ENCODE measurements at regions not wholly inside any gene's neighbourhood (a gene's known extent, or its start where the extent isn't known, plus 50 kb on each side); places are given as distances from the start of the nearest gene placed in this dataset.

GRCh38 chr5:29122306-29122705, 2071.2 kb upstream of the CDH6 start:
- DNase-seq = no peak

- no peak for DNase-seq
These were observed 2076.0 kb upstream of the CDH9 start for GRCh38 chr5:29114331-29114768.

DNA sequence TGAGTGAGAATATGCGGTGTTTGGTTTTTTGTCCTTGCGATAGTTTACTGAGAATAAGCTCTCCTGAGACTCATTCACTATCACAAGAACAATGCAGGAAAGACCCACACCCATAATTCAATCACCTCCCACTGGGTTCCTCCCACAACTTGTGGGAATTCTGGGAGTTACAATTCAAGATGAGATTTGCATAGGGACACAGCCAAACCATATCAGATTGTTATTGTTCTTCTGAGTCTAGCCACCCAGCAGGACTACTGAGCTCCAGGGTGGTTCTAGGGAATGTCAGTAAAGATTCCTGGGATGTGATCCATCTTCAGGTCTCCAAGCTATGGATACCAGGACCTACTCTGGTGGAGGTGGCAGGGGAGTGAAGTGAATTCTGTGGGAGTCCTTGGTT, 2075.1 kb upstream of the CDH9 start:
- DNase-seq = no peak

DNA sequence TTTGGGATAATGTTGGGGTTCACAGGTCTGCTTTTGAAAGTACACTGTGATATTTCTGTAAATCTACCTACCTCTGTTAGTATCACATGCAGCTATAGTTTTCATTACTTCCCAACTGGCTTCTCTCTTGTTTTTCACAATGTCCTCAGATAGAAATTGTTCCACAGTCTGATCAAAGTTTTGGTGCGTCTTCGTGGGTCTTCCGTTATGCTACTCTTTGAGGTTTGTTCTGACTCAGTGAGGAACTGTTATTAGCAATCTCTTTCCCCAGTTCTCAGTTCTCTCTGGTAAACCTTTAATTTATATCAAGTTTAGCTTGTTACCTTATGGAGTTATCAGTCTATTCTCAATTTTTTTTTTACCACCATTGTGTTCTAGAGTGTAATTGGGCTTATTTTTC, 2061.2 kb upstream of the CDH9 start:
- no peak for DNase-seq

DNA sequence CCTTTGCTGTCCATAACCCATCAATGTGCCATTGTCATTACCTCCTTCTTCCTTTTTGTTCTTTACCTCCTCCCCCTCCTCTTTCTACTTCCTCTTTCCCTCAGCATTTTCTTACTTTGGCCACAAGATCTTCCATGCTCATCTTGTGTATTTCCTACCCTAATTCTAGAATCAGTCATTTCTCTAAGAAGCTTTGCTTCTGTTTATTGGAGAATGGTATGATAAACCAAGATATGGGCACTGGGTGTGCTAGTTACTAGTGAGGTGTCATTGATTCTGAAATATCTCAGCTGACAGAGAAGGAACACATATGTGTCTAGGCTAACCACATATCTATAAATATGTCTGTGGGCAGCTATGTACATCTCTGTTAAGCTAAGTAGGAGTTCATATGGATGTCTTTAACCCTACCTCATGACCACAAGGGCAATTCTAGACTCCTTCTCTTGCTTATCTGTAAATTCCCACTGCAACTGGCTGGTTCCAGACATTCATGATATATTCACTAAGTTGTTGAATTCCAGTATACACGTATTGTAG, 2051.3 kb upstream of the CDH9 start:
- no peak for DNase-seq

DNA sequence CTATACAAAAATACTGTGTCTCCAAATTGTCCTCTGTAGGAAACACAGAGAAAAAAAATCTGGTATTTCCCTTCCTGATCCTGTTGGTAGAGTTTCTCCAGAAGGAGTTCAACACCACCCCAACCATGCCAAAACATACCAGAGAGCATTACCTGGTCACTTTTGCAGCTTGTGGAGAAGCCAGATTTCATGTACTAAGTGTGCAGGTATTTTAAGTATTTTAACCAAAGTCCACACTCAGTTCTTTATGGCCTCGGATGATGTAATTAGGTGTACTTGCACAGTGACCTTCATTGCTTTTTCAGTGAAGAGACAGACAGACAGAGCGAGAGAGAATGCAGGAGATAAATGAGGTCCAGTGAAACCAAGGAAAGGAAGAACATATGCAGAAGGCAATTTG, 2046.8 kb upstream of the CDH9 start:
- no peak for DNase-seq

- DNase-seq = no peak
These were observed 2041.4 kb upstream of the CDH9 start for GRCh38 chr5:29079771-29080170.

DNA sequence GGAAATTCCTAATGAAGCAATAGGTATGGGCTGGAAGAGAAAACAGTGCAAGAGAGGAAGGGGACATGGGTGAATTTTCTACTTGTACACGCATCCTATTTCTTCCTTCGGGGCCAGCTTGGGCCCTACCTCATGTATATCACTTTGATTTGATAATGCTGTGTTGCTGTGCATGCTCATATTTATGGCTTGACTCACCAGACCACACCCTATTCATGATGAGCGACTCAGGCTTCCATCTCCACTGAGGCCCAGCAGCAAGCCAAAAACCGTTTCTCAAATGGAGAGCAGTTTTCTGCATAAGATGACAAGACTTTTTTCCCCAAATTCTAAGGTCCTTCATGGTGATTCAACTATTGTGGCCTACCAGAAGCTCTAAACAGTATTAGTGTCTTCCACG, 2039.1 kb upstream of the CDH9 start:
- no peak for DNase-seq

- DNase-seq = no peak
These were observed 2030.7 kb upstream of the CDH9 start for GRCh38 chr5:29069104-29069402.

- DNase-seq = no peak
These were observed 2023.0 kb upstream of the CDH9 start for GRCh38 chr5:29061381-29061780.

DNA sequence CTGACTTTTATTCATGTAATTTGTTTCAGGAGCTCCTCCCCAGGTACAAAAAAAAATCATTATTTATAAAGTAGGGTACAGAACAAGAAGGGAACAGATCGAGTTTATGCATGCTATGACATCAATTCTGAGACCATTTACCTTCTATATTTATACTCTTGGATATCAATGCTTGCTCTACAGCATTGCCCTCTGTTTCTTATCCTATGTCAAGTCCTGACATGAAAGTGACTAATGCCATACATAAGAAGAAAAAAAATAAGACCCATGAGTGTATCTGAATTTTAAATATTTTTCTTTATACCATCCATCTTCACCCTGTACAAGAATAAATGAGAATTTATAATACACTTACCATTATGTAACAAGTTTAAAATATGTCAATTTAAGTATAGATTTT, 2016.3 kb upstream of the CDH9 start:
- DNase-seq = no peak

DNA sequence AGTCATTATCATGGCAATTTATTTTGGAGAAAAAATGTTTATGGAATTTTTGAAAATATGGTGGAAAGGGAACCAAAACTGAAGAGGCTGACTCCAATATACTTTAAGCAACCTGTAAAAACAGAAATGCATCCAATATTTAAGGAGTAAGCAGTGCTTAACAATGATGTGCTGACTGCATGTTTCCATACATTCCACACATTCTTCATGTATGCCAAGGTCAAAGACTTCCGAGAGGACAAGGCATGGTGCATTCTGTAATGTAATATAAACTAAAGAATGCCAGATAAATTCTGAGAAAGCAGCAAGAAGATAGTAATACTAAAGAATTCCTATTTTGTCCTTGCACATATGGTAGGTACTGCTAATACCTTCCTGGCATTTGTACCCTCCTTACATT, 2015.9 kb upstream of the CDH9 start:
- DNase-seq = no peak

GRCh38 chr5:29051509-29051908, 2013.1 kb upstream of the CDH9 start:
- no peak for DNase-seq

GRCh38 chr5:29042152-29042551, 2003.8 kb upstream of the CDH9 start:
- DNase-seq = no peak

GRCh38 chr5:29040404-29040803, 2002.0 kb upstream of the CDH9 start:
- no peak for DNase-seq

DNA sequence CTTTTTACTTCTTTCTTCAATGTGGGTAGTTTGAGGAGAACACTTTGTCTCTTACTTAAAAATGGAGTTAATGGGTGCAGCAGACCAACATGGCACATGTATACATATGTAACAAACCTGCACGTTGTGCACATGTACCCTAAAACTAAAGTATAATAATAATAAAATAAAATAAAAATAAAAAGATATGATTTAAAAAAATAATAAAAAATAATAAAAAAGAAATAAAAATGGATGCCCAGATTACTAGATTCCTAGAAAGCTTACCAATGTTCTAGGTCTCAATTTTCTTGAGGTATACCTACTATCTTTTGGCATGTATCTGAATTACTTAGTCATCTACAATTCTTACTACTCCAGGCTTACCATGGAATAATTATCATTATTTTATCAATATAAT, 2001.6 kb upstream of the CDH9 start:
- DNase-seq = no peak

- DNase-seq = no peak
These were observed 1999.3 kb upstream of the CDH9 start for GRCh38 chr5:29037716-29038115.

DNA sequence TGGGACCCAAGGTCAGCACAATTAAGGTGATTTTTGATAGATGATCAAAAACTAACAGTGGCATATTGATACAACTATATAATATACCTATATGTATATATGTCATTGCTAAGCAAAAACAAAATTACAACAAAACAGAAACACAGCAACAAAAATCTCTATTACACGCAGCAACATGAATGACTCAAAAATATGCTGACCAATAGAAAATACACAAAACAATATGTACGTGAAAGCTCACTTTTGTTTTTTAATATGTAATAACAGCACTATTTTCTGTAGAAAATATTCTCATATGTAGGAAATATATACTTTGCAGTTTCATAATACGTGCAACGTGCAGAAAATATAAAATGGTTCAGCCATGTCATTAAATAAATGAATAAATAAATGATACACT, 1985.7 kb upstream of the CDH9 start:
- DNase-seq = no peak

GRCh38 chr5:29023541-29023940, 1985.2 kb upstream of the CDH9 start:
- DNase-seq = no peak

GRCh38 chr5:29017501-29017900, 1979.1 kb upstream of the CDH9 start:
- DNase-seq = no peak

DNA sequence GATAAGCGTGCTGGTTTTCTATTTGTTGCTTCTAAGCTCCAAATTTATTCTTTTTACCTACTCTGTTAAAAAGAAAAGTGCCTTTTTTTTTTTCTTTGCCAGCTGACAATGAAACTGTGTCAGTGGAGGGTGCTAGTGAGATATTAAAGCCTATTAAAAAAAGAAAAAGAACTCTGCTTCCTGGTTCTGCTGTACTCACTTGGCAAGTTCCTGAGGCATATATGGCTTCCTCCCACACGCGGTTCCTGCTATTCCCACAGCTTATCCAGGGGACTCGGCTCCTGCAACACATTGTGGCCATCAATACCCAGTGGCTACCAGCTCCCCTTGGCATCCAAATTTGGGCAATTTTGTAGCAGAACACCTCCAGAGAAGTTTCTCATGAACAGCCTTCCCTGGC, 1977.7 kb upstream of the CDH9 start:
- DNase-seq = no peak

DNA sequence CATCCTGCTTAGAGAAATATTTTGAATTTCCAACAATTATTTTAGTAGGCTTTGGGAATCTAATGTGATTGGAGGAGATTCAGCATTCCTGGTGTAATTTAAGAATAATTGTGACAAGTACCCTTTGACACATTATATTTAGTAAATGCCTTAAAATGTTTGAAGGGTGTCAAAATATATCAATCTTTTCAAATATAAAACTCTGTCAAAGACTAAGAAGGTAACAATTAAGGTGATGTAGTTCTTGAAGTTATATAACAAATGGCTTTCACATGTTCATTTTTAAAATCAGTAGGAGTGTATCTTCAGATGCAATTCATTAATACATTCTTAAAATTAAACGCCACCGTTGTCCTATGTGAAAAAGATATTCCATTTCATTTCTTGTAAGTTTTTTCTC, 1977.1 kb upstream of the CDH9 start:
- no peak for DNase-seq

DNA sequence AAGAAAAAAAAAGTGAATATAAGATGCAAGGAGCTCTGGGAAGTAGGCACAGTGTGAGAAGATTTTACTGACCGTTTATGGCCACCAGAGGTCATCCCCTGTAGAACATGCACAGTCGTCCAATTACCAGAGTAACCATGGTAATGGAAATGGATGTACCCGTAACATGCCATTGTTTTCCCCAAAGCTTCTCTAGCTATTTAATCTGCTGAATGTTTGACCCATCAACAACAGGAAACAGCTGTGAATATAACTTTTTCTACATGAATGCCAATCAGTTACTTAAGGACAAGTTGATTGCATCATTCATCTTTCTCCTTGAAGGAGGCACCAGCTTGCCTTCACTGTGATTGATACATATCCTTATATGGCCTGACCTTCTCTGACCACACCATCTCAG, 1967.0 kb upstream of the CDH9 start:
- no peak for DNase-seq

DNA sequence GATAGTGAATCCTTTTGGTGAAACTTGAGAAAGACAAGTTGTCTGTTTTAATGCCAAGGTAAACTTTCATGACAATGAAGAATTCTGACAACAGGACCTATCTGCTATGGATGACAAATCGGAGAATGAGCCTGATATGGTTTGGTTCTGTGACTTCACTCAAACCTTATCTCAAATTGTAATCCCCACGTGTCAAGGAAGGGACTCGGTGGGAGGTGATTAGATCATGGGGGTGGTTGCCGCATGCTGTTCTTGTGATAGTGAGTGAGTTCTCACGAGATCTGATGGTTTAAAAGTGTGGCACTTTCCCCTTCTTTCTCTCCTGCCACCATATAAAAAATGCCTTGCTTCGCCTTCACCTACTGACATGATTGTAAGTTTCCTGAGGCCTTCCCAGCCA, 1964.1 kb upstream of the CDH9 start:
- no peak for DNase-seq

DNA sequence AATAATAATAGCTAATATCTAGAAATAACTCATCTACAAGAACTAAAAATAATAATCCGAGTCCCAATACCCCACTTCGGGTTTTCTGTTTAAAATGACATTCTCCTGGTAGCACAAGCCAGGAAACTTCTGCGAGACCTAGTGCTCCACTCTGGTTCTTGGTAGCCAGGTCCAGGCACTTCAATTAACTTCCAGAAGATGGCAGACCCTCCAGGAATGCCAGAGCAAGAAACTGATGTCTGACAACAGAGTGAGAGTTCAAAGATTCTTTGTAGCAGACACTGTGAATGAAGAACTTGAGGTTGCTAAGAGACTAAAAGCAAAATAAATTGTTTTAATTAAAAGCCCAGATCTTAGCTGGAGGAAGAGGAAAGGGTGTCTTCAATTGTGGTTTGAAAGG, 1963.3 kb upstream of the CDH9 start:
- no peak for DNase-seq

- DNase-seq = no peak
These were observed 1946.3 kb upstream of the CDH9 start for GRCh38 chr5:28984639-28985038.
